Activated naive CD8-positive, alpha-beta T cell treated with anti-CD3 and anti-CD28 coated beads, Interleukin-2, amount 10 ng/mL, durations not matched to agents 7 days and 5 days (primary cell): ENCODE measurements at regions not wholly inside any gene's neighbourhood (a gene's known extent, or its start where the extent isn't known, plus 50 kb on each side); places are given as distances from the start of the nearest gene placed in this dataset.
"Not testable (repeated sequence)": the region's sequence is repeated elsewhere in the genome, so short reads cannot be mapped to it uniquely, and the experiment has no call there.

ENCODE experiments used
- ATAC-seq: fragments of 150-1000 bp; cut with Tn5 transposase; one replicate; pipeline ENCODE4 v1.10.0; 2021; ENCODE audit warnings: low read depth, moderate library complexity
- POLR2A ChIA-PET: fragments of 350-600 bp; sonication (Branson Sonifier 250); formaldehyde crosslinking; loops from one replicate; lab custom pipeline; 2021; ENCODE audit warnings: antibody characterized with exemption; lab: Charles Lee
- DNase-seq: peaks from one replicate; pipeline ENCODE4 v3.0.0; 2021
- H3K27ac Mint-ChIP-seq: one replicate; pipeline ENCODE4 v1.8.0; 2022; ENCODE audit warnings: mild to moderate bottlenecking, mixed read lengths
- H3K27me3 Mint-ChIP-seq: one replicate; pipeline ENCODE4 v1.8.0; 2022; ENCODE audit warnings: mild to moderate bottlenecking, moderate library complexity, mixed read lengths
- H3K36me3 Mint-ChIP-seq: one replicate; pipeline ENCODE4 v1.8.0; 2021; ENCODE audit warnings: mild to moderate bottlenecking, mixed read lengths
- H3K4me1 Mint-ChIP-seq: one replicate; pipeline ENCODE4 v1.8.0; 2021; ENCODE audit warnings: mixed read lengths
- H3K4me3 Mint-ChIP-seq: one replicate; pipeline ENCODE4 v1.8.0; 2022; ENCODE audit warnings: mild to moderate bottlenecking, moderate library complexity, mixed read lengths
- H3K9me3 Mint-ChIP-seq: one replicate; pipeline ENCODE4 v1.8.0; 2021; ENCODE audit warnings: mixed read lengths

DNA sequence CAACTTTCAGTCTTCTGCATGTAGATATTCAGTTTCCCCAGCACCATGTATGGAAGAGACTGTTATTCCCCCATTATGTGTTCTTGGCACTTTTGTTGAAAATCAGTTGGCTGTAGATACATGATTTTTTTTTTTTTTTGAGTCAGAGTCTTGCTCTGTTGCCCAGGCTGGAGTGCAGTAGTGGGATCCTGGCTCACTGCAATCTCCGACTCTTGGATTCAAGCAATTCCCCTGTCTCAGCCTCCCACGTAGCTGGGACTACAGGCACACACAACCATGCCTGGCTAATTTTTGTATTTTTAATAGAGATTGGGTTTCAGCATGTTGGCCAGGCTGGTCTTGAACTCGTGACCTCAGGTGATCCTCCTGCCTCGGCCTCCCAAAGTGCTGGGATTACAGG lies 201.0 kb upstream of the NMUR2 start:
- ATAC-seq, H3K36me3 Mint-ChIP-seq, H3K9me3 Mint-ChIP-seq, H3K4me3 Mint-ChIP-seq, H3K27ac Mint-ChIP-seq, H3K4me1 Mint-ChIP-seq, H3K27me3 Mint-ChIP-seq, DNase-seq, POLR2A ChIA-PET: not testable (repeated sequence)

GRCh38 chr5:152606776-152607364 lies 201.8 kb upstream of the NMUR2 start:
- no peaks in the 10 kb centered on the region for H3K9me3 Mint-ChIP-seq
- DNase-seq, result no peak
- POLR2A ChIA-PET, result no interaction called here
- H3K4me1 Mint-ChIP-seq, result no peaks in the 10 kb centered on the region
- no peak overlapping the region for H3K27ac Mint-ChIP-seq
- no peaks in the 10 kb centered on the region for H3K36me3 Mint-ChIP-seq
- no peak overlapping the region for H3K4me3 Mint-ChIP-seq
- no peak for ATAC-seq
- H3K27me3 Mint-ChIP-seq, result no peaks in the 10 kb centered on the region

GRCh38 chr5:152607401-152608160 lies 202.5 kb upstream of the NMUR2 start:
- POLR2A ChIA-PET, result no interaction called here
- H3K4me3 Mint-ChIP-seq, result no peak overlapping the region

DNA sequence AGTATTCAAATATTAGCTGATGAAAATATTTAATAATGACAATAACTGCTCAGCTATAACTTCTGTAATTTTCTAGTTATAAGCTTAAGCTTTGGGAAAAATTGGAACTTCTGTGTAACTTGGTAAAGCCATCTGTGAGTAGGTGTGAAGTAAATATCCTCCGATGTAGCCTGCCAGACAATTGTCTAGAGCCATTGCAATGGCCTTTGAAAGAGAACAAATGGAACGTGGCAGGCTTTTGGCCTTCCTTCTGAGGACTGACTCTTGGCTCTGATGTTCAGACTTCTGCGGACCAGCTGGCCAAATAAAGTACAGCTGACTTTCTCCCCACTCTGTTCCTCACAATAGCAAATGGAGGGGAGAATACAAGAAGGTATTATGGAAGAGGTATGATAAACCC lies 203.4 kb upstream of the NMUR2 start:
- no peaks in the 10 kb centered on the region for H3K4me1 Mint-ChIP-seq
- H3K27me3 Mint-ChIP-seq, result no peaks in the 10 kb centered on the region
- DNase-seq (no peak), ATAC-seq (no peak)
- no peak overlapping the region for H3K27ac Mint-ChIP-seq
- POLR2A ChIA-PET, result no interaction called here
- H3K9me3 Mint-ChIP-seq, result no peaks in the 10 kb centered on the region
- no peak overlapping the region for H3K4me3 Mint-ChIP-seq
- H3K36me3 Mint-ChIP-seq, result no peaks in the 10 kb centered on the region

More at GRCh38 chr5:152607401-152608160, 202.5 kb upstream of the NMUR2 start:
- Mint-ChIP-seq H3K27ac (no peak overlapping the region), H3K4me1 (no peaks in the 10 kb centered on the region), H3K27me3 (no peaks in the 10 kb centered on the region), H3K36me3 (no peaks in the 10 kb centered on the region), H3K9me3 (no peaks in the 10 kb centered on the region)
- no peak for ATAC-seq
- DNase-seq, result no peak

DNA sequence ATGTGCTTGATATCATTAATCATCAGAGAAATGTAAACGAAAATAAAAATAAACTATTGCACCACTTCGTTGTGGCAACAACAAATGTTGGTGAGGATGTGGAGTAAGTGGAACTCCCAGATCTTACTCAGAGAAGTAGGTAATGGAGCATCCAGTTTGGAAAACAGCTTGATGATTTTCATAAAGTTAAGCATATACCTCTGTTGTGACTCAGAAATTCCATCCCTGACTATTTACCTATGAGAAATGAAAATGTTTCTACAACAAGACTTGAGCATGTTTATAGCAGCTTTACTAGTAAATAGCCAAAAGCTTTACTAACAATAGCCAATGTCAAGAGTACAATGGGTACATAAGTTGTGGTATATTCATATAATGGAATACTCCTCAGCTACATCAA lies 214.7 kb upstream of the NMUR2 start:
- ATAC-seq (no peak), DNase-seq (no peak)
- H3K4me3 Mint-ChIP-seq, result no peak overlapping the region
- no peaks in the 10 kb centered on the region for H3K9me3 Mint-ChIP-seq
- POLR2A ChIA-PET, result no interaction called here
- no peak overlapping the region for H3K27ac Mint-ChIP-seq
- H3K36me3 Mint-ChIP-seq, result no peaks in the 10 kb centered on the region
- H3K4me1 Mint-ChIP-seq, result no peaks in the 10 kb centered on the region
- H3K27me3 Mint-ChIP-seq, result no peaks in the 10 kb centered on the region

DNA sequence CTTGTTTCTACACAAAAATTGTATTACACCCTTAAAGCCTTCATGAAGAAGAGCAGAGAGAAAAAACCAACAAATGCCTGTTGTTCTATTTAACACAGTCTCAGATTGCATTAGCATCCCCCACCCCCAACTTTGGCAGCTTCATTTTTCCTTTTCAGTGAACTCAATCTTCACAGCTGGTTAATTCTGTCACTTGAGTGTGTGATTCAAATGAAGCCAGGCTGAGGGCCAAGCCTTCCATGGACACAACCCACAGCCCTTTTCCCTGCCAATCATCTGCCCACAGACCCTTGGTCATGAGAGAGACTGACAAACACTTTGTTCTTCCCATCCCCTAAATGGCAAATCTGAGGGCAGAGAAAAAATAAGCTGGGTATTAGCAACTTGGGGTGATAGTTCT lies 217.5 kb upstream of the NMUR2 start:
- H3K27me3 Mint-ChIP-seq, result no peaks in the 10 kb centered on the region
- DNase-seq, result no peak
- POLR2A ChIA-PET, result no interaction called here
- no peaks in the 10 kb centered on the region for H3K36me3 Mint-ChIP-seq
- H3K4me3 Mint-ChIP-seq, result no peak overlapping the region
- H3K4me1 Mint-ChIP-seq, result no peaks in the 10 kb centered on the region
- no peak overlapping the region for H3K27ac Mint-ChIP-seq
- H3K9me3 Mint-ChIP-seq, result no peaks in the 10 kb centered on the region
- ATAC-seq, result no peak

GRCh38 chr5:152623951-152624350 lies 218.9 kb upstream of the NMUR2 start:
- POLR2A ChIA-PET, result no interaction called here
- H3K36me3 Mint-ChIP-seq, result no peaks in the 10 kb centered on the region
- ATAC-seq (no peak), DNase-seq (no peak)
- H3K27ac Mint-ChIP-seq, result no peak overlapping the region
- H3K4me3 Mint-ChIP-seq, result no peak overlapping the region
- H3K4me1 Mint-ChIP-seq, result no peaks in the 10 kb centered on the region
- no peaks in the 10 kb centered on the region for H3K27me3 Mint-ChIP-seq
- H3K9me3 Mint-ChIP-seq, result no peaks in the 10 kb centered on the region

DNA sequence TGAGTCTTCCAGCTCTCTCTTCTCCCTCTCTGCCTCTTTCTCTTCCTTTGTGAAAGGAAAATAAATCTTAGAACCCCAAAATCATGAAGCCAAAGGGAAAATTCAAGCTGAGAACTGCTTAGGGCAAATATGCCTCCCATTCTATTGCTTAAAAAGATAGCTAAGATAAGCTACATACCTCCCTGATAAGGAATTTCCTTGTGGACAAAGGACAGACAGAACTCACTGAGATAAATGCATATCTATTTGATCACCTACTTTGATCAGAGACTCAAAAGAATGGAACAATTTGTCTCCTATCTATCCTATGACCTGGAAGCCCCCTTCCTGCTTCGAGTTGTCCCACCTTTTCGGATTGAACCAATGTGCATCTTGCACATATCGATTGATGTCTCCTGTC lies 220.6 kb upstream of the NMUR2 start:
- H3K9me3 Mint-ChIP-seq, result no peaks in the 10 kb centered on the region
- no peak overlapping the region for H3K4me3 Mint-ChIP-seq

GRCh38 chr5:152631221-152631620 lies 226.1 kb upstream of the NMUR2 start:
- Mint-ChIP-seq H3K27me3 (no peaks in the 10 kb centered on the region), H3K4me3 (no peak overlapping the region), H3K9me3 (no peaks in the 10 kb centered on the region), H3K4me1 (no peaks in the 10 kb centered on the region), H3K36me3 (no peaks in the 10 kb centered on the region), H3K27ac (no peak overlapping the region)
- ATAC-seq (no peak), DNase-seq (no peak)
- POLR2A ChIA-PET, result no interaction called here

More for the DNA sequence above, 220.6 kb upstream of the NMUR2 start:
- Mint-ChIP-seq H3K4me1 (no peaks in the 10 kb centered on the region), H3K27me3 (no peaks in the 10 kb centered on the region), H3K36me3 (no peaks in the 10 kb centered on the region), H3K27ac (no peak overlapping the region)
- DNase-seq (no peak), ATAC-seq (no peak)
- POLR2A ChIA-PET, result no interaction called here

GRCh38 chr5:152632360-152632759 lies 227.3 kb upstream of the NMUR2 start:
- Mint-ChIP-seq H3K27me3 (no peaks in the 10 kb centered on the region), H3K36me3 (no peaks in the 10 kb centered on the region), H3K27ac (no peak overlapping the region), H3K4me3 (no peak overlapping the region), H3K9me3 (no peaks in the 10 kb centered on the region), H3K4me1 (no peaks in the 10 kb centered on the region)
- POLR2A ChIA-PET, result no interaction called here
- DNase-seq (no peak), ATAC-seq (no peak)

DNA sequence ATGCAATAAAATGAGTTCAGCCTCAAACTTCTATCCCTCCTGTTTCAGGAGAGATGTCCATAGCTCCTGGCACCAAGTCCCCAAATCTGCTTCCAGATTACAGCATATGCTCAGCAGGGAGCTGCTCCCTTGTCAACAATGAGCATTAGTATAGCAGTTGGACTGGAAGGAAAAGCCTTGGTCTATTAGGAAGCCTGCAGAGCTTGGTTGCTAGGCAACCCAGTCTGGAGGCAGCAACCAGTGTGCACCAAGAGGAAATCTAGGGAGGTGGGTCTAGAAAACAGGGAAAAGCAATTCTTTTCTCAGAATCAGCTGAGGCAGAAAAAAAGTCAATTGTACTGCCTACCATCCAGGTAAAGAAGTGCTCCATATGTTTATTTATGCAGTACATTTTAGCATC lies 229.5 kb upstream of the NMUR2 start:
- Mint-ChIP-seq H3K9me3 (no peaks in the 10 kb centered on the region), H3K27me3 (no peaks in the 10 kb centered on the region), H3K4me1 (no peaks in the 10 kb centered on the region), H3K4me3 (no peak overlapping the region), H3K27ac (no peak overlapping the region), H3K36me3 (no peaks in the 10 kb centered on the region)
- DNase-seq, result no peak
- no peak for ATAC-seq
- POLR2A ChIA-PET, result no interaction called here

GRCh38 chr5:152638996-152639552 lies 234.0 kb upstream of the NMUR2 start:
- no peaks in the 10 kb centered on the region for H3K27me3 Mint-ChIP-seq
- no peak overlapping the region for H3K27ac Mint-ChIP-seq
- H3K9me3 Mint-ChIP-seq, result peaks cover 3% of the 10 kb centered on the region
- no peaks in the 10 kb centered on the region for H3K4me1 Mint-ChIP-seq
- H3K4me3 Mint-ChIP-seq, result no peak overlapping the region
- POLR2A ChIA-PET, result no interaction called here
- H3K36me3 Mint-ChIP-seq, result no peaks in the 10 kb centered on the region
- no peak for DNase-seq
- no peak for ATAC-seq

GRCh38 chr5:152641970-152642805 lies 237.1 kb upstream of the NMUR2 start:
- Mint-ChIP-seq H3K4me1 (no peaks in the 10 kb centered on the region), H3K27me3 (no peaks in the 10 kb centered on the region), H3K36me3 (no peaks in the 10 kb centered on the region), H3K27ac (no peak overlapping the region), H3K9me3 (peaks cover 3% of the 10 kb centered on the region), H3K4me3 (no peak overlapping the region)
- POLR2A ChIA-PET, result no interaction called here
- no peak for DNase-seq
- ATAC-seq, result no peak
